GM12872 (cell line): ENCODE measurements at regions not wholly inside any gene's neighbourhood (a gene's known extent, or its start where the extent isn't known, plus 50 kb on each side); places are given as distances from the start of the nearest gene placed in this dataset.
A peak's percentile ranks its signal among the peaks of the same experiment; 100 is the strongest.

ENCODE experiments used
- CTCF ChIP-seq: IDR thresholded peaks from 3 replicates; pipeline ENCODE4 v1.5.1; 2011; ENCODE audit warnings: low read depth, mild to moderate bottlenecking, low read length, moderate library complexity; ENCODE audit not compliant: insufficient read depth

DNA sequence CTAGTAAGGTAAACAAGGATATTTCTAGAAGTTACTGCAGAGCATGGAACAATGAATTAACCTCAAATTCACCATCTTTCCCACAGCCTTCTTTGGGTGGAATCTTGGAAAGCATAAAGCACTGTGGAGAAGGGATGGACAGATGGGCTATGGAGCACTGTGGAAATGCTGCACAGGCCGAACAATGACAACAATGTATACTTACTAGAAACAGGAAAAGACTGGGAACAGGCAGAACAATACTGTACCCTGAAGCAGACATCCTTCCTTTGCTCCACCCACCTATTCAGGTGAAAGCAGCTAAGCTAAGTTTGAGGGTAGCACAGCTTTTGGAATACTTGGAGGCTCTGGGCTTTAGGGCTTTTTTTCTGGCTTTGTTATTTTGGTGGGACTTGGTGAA is 250.6 kb upstream of the KLF8 start:
- TF ChIP-seq CTCF, result no peak

DNA sequence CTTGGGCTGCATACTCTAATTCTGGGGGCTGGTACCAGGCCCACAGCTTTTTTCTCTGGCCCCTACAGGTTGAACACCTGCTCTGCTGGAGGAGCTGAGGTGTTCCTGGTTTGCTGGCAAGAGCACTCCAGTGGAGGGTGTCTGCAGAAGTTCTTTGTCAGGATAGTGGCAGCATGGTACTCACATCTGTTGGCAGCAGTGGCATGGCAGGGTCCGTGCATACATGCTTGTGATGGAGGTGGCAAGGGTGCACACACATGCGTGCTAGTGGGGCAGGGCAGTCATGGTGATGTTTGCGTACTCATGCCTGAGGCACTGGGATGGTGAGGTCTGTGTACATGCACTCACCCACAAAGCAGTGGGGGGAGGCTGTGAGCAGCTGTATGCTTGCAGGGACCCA is 235.5 kb upstream of the KLF8 start:
- no peak for TF ChIP-seq CTCF

DNA sequence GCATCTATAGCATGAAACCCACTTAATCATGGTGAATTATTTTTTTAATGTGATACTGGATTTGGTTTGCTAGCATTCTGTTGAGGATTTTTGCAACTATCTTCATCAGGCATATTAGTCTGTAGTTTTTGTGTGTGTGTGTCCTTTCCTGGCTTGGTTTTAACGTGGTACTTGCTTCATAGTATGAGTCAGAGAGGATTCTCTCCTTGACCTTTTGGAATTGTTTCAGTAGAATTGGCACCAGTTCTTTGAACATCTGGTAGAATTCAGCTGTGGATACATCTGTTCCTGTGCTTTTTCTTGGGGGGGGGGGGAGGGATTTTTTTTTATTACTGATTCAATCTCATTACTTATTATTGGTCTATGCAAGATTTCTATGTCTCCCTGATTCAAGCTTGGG is 232.0 kb upstream of the KLF8 start:
- no peak for TF ChIP-seq CTCF

DNA sequence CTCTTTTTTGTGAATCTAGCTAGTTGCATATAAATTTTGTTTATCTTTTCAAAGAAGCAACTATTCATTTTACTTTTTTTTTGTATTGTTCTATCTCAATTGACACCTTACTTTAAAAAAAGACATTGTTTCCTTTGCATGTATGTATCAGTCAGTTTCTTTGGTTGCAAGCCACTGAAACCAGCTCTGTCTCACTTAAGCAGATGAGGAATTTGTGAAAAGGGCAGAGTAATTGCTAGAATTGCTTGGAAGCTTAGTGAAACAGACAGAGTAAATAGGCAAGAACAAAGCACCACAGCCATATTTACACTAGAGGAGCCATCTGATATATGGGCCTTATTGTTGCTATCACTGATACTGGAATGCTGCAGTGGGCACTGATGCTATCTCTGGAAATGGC is 231.4 kb upstream of the KLF8 start:
- TF ChIP-seq CTCF, result no peak

GRCh38 chrX:56025872-56026571 is 206.1 kb upstream of the KLF8 start:
- peak; percentile 35; the same call in 1 of the 3 replicates for TF ChIP-seq CTCF

- no peak for TF ChIP-seq CTCF
Observed at GRCh38 chrX:56026815-56027214, 205.3 kb upstream of the KLF8 start.

DNA sequence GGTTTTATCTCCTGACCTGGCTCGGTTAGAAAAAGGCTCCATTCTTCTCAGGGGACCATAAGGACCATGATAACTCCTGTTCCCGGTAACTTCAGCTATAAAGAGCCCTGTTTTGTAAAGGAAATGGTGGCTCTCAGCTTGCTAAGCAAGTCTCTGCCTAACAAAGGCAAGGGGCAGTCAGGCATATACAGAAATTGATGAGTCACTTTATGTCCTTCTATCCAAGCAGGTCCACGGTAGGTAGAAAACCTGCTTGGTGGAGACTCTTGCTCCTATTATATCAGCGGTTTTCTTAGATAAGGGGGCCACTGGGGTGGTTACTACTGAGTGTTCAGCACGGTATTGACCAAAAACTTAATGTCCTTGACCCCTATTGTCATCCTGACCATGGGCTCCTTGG is 203.0 kb upstream of the KLF8 start:
- no peak for TF ChIP-seq CTCF
